SK-N-SH (cell line): ENCODE measurements at regions not wholly inside any gene's neighbourhood (a gene's known extent, or its start where the extent isn't known, plus 50 kb on each side); places are given as distances from the start of the nearest gene placed in this dataset.

Experiments used
- CTCF ChIP-seq: fragments of 200-600 bp; sonication (generic); IDR thresholded peaks from 2 replicates; pipeline ENCODE4 v1.6.1; 2017; ENCODE audit warnings: antibody characterized with exemption, mild to moderate bottlenecking, moderate library complexity
- EP300 ChIP-seq, 2 experiments: IDR thresholded peaks; 2 replicates each; pipeline versions ENCODE4 v1.4.0 to v1.6.1; 2012; ENCODE audit warnings: borderline replicate concordance in 1 of 2, low read depth in 1 of 2, low read length in 1 of 2
- EZH2phosphoT487 ChIP-seq: fragments of 200-600 bp; sonication (generic); IDR thresholded peaks from 2 replicates; pipeline ENCODE4 v1.6.1; 2017; ENCODE audit warnings: low read depth, mixed run types, mild to moderate bottlenecking, antibody characterized with exemption, moderate library complexity, borderline replicate concordance
- MAX ChIP-seq: IDR thresholded peaks from 2 replicates; pipeline ENCODE4 v1.4.0; 2012; ENCODE audit warnings: low read depth
- MXI1 ChIP-seq: IDR thresholded peaks from 2 replicates; pipeline ENCODE4 v1.6.1; 2012; ENCODE audit warnings: mild to moderate bottlenecking, low read depth, low read length, improper control_type of control experiment
- POLR2AphosphoS5 ChIP-seq: IDR thresholded peaks from 2 replicates; pipeline ENCODE4 v1.6.1; 2012; ENCODE audit warnings: low read depth, low read length
- RAD21 ChIP-seq: IDR thresholded peaks from 2 replicates; pipeline ENCODE4 v1.6.1; 2012; ENCODE audit warnings: mild to moderate bottlenecking, low read length

GRCh38 chr6:91018586-91018985 is 431.7 kb upstream of the MAP3K7 start:
- TF ChIP-seq RAD21 (no peak), EP300 (IDR thresholded peaks at IDR 0.05; ENCODE audit: borderline replicate concordance in 1 of 2, low read depth in 1 of 2, low read length in 1 of 2) (no peak), CTCF (no peak), MAX (no peak), POLR2AphosphoS5 (no peak), MXI1 (no peak), EZH2phosphoT487 (no peak)
